ENCODE measurements at regions not wholly inside any gene's neighbourhood (a gene's known extent, or its start where the extent isn't known, plus 50 kb on each side); places are given as distances from the start of the nearest gene placed in this dataset.

DNA sequence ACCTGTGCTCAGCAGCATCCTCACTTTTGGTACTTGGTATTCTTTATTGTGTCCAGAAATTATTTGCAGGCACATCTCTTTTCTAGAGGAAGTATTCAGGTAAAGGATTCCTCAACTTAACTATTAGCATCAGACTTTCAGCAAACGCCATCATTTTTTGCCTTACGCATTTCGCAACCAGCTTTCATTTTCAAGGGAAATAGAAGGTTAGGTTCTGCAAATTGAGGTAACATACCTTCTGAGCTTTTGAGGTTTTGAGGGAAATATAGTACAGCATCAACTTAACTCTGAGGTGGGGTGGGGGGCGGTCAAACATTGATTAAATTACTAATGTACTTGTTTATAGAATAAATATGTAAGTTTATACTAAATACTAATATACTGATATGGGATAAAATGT lies 243.6 kb upstream of the RIMS1 start:
- no peak overlapping the region for H3K9ac ChIP-seq (ENCODE audit: low read length)
- H3K4me3 ChIP-seq (ENCODE audit: low read length) = no peak overlapping the region
- no peaks in the 10 kb centered on the region for H3K36me3 ChIP-seq (replicated peaks; ENCODE audit: low read depth, low read length)
- H3K27ac ChIP-seq (ENCODE audit: low read length) = no peak overlapping the region
- no peaks in the 10 kb centered on the region for H3K4me1 ChIP-seq (ENCODE audit: low read length)
- no peaks in the 10 kb centered on the region for H3K27me3 ChIP-seq (ENCODE audit: low read depth, low read length)
- no peaks in the 10 kb centered on the region for H3K79me2 ChIP-seq (ENCODE audit: low read length)
- TF ChIP-seq, protein P1, sequence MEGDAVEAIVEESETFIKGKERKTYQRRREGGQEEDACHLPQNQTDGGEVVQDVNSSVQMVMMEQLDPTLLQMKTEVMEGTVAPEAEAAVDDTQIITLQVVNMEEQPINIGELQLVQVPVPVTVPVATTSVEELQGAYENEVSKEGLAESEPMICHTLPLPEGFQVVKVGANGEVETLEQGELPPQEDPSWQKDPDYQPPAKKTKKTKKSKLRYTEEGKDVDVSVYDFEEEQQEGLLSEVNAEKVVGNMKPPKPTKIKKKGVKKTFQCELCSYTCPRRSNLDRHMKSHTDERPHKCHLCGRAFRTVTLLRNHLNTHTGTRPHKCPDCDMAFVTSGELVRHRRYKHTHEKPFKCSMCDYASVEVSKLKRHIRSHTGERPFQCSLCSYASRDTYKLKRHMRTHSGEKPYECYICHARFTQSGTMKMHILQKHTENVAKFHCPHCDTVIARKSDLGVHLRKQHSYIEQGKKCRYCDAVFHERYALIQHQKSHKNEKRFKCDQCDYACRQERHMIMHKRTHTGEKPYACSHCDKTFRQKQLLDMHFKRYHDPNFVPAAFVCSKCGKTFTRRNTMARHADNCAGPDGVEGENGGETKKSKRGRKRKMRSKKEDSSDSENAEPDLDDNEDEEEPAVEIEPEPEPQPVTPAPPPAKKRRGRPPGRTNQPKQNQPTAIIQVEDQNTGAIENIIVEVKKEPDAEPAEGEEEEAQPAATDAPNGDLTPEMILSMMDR (IDR thresholded peaks at IDR 0.05; ENCODE audit: low read depth, low read length) = no peak
- TF ChIP-seq EZH2phosphoT487 (IDR thresholded peaks at IDR 0.05; ENCODE audit: low read depth) = no peak
- H3K9me3 ChIP-seq (ENCODE audit: insufficient read depth, low read length) = no peaks in the 10 kb centered on the region
- H3K4me2 ChIP-seq (ENCODE audit: low read length) = no peak overlapping the region
- no peak overlapping the region for H2AFZ ChIP-seq (ENCODE audit: low read depth, low read length)
- no peaks in the 10 kb centered on the region for H4K20me1 ChIP-seq (ENCODE audit: insufficient read depth, low read length)

DNA sequence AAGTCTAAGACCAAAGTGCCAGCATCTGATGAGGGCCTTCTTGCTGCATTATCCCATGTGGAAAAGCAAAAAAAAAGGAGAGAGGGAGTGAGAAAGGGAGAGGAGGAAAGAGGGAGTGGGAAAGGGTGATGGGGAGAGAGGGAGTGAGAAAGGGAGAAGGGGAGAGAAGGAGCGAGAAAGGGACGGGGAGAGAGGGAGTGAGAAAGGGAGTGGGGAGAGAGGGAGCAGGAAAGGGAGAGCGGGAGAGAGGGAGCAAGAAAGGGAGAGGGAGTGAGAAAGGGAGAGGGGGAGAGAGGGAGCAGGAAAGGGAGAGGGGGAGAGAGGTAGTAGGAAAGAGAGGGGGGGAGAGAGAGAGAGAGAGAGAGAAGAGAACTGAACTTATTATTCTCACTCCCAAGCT lies 241.1 kb upstream of the RIMS1 start:
- Histone ChIP-seq H4K20me1 (ENCODE audit: insufficient read depth, low read length) (no peaks in the 10 kb centered on the region), H3K36me3 (replicated peaks; ENCODE audit: low read depth, low read length) (no peaks in the 10 kb centered on the region), H3K4me3 (ENCODE audit: low read length) (no peak overlapping the region), H3K4me2 (ENCODE audit: low read length) (no peak overlapping the region), H2AFZ (ENCODE audit: low read depth, low read length) (no peak overlapping the region), H3K9ac (ENCODE audit: low read length) (no peak overlapping the region), H3K4me1 (ENCODE audit: low read length) (no peaks in the 10 kb centered on the region), H3K9me3 (ENCODE audit: insufficient read depth, low read length) (no peaks in the 10 kb centered on the region), H3K79me2 (ENCODE audit: low read length) (no peaks in the 10 kb centered on the region), H3K27ac (ENCODE audit: low read length) (no peak overlapping the region), H3K27me3 (ENCODE audit: low read depth, low read length) (no peaks in the 10 kb centered on the region)
- TF ChIP-seq EZH2phosphoT487 (IDR thresholded peaks at IDR 0.05; ENCODE audit: low read depth) = no peak
- TF ChIP-seq, protein P1 (IDR thresholded peaks at IDR 0.05; ENCODE audit: low read depth, low read length) = no peak

DNA sequence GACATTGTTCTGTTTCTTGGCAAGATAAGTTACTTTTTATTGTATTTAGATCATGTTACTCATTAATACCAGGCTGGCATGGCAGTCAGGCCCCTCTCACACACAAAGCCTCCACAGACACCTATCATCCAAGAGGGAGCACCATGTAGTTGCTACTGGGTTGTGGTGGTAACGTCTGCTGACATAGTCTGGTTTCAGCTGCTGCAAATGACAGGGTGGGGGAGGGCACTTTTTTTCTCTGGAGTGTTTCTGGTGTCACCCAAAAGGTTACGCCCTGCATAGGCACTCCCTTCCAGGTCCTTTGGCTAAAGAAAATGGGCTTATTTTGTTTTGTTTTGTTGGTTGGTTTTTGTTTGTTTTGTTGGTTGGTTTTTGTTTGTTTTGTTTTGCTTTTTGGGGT lies 236.4 kb upstream of the RIMS1 start:
- Histone ChIP-seq H3K27ac (ENCODE audit: low read length) (no peak overlapping the region), H3K79me2 (ENCODE audit: low read length) (no peaks in the 10 kb centered on the region), H3K4me2 (ENCODE audit: low read length) (no peak overlapping the region), H3K4me3 (ENCODE audit: low read length) (no peak overlapping the region), H3K4me1 (ENCODE audit: low read length) (0 out of 2 replicates have a peak, but pooled peaks cover 3% of the 10 kb centered on the region), H2AFZ (ENCODE audit: low read depth, low read length) (no peak overlapping the region), H3K36me3 (replicated peaks; ENCODE audit: low read depth, low read length) (no peaks in the 10 kb centered on the region), H3K9me3 (ENCODE audit: insufficient read depth, low read length) (no peaks in the 10 kb centered on the region), H4K20me1 (ENCODE audit: insufficient read depth, low read length) (no peaks in the 10 kb centered on the region), H3K9ac (ENCODE audit: low read length) (no peak overlapping the region), H3K27me3 (ENCODE audit: low read depth, low read length) (no peaks in the 10 kb centered on the region)
- no peak for TF ChIP-seq EZH2phosphoT487 (IDR thresholded peaks at IDR 0.05; ENCODE audit: low read depth)
- TF ChIP-seq, protein P1 (IDR thresholded peaks at IDR 0.05; ENCODE audit: low read depth, low read length) = no peak

DNA sequence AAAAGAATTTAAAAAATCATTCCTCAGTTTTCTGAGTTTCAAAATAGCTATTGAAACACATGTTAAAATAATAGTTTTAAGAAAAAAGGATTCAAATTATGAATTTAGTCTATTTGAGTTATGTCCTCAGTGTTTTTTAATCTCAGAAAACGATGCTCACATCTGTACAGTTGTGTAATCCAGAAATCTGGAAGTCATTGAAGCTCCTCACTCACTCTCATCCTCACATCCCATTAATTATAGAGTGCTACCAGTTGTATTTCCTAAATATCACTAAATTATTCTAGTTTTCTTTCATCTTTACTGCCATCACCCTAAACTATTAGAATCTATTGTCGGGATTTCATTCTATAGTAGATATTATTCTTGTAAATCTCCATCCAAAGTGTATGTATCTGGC lies 234.7 kb upstream of the RIMS1 start:
- no peaks in the 10 kb centered on the region for H3K27me3 ChIP-seq (ENCODE audit: low read depth, low read length)
- H3K79me2 ChIP-seq (ENCODE audit: low read length) = no peaks in the 10 kb centered on the region
- TF ChIP-seq EZH2phosphoT487 (IDR thresholded peaks at IDR 0.05; ENCODE audit: low read depth) = no peak
- TF ChIP-seq, protein P1 (IDR thresholded peaks at IDR 0.05; ENCODE audit: low read depth, low read length) = no peak
- H3K36me3 ChIP-seq (replicated peaks; ENCODE audit: low read depth, low read length) = no peaks in the 10 kb centered on the region
- H2AFZ ChIP-seq (ENCODE audit: low read depth, low read length) = no peak overlapping the region
- H3K9ac ChIP-seq (ENCODE audit: low read length) = no peak overlapping the region
- no peak overlapping the region for H3K4me3 ChIP-seq (ENCODE audit: low read length)
- H3K4me2 ChIP-seq (ENCODE audit: low read length) = no peak overlapping the region
- H3K4me1 ChIP-seq (ENCODE audit: low read length) = 0 out of 2 replicates have a peak, but pooled peaks cover 3% of the 10 kb centered on the region
- H4K20me1 ChIP-seq (ENCODE audit: insufficient read depth, low read length) = no peaks in the 10 kb centered on the region
- H3K9me3 ChIP-seq (ENCODE audit: insufficient read depth, low read length) = no peaks in the 10 kb centered on the region
- no peak overlapping the region for H3K27ac ChIP-seq (ENCODE audit: low read length)
